ENCODE measurements at regions not wholly inside any gene's neighbourhood (a gene's known extent, or its start where the extent isn't known, plus 50 kb on each side); places are given as distances from the start of the nearest gene placed in this dataset.

DNA sequence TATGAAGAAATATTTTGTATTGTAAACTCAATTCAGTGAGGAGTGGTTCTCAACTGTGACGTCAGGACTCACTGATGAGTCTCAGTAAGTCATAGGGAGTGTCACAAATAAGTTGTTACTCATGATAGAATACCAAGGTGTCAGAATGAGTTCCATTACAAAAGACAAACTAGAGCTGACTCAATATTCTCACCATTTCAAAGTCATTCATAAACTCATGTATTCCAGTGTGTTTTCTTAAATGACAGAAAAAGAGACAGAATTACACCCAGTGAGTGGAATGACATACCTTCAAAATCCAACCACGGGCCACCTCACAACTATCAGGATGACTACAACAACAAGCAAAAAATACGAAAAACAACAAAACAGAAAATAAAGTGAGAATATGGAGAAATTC is 321.5 kb downstream of the ENC1 start:
- H3K27me3 ChIP-seq (ENCODE audit: control insufficient read depth in 3 of 3, insufficient read depth in 3 of 3, low read length in 3 of 3): no peaks in the 10 kb centered on the region
- WGBS, 3 donors: 73 to 84% (median 75%) methylated on average over 3 of the region's 3 CpGs
- DNase-seq (no peak), FAIRE-seq (no peak)
- H3K9me3 ChIP-seq (ENCODE audit: control insufficient read depth in 2 of 2, insufficient read depth in 1 of 2, low read depth in 1 of 2, low read length in 1 of 2): no peaks in the 10 kb centered on the region
- H3K36me3 ChIP-seq (ENCODE audit: control insufficient read depth in 3 of 3, insufficient read depth in 2 of 3, low read depth in 1 of 3, low read length in 3 of 3): no peaks in the 10 kb centered on the region
- H3K27ac ChIP-seq (ENCODE audit: low read depth in 1 of 3, low read length in 2 of 3): no peak overlapping the region
- peaks cover 0 to 3% (median 0%) of the 10 kb centered on the region in 3 donors for H3K4me1 ChIP-seq (ENCODE audit: control insufficient read depth in 3 of 3, insufficient read depth in 2 of 3, low read depth in 1 of 3, low read length in 2 of 3)
- H3K4me3 ChIP-seq (ENCODE audit: low read depth in 1 of 3, low read length in 3 of 3): no peak overlapping the region

DNA sequence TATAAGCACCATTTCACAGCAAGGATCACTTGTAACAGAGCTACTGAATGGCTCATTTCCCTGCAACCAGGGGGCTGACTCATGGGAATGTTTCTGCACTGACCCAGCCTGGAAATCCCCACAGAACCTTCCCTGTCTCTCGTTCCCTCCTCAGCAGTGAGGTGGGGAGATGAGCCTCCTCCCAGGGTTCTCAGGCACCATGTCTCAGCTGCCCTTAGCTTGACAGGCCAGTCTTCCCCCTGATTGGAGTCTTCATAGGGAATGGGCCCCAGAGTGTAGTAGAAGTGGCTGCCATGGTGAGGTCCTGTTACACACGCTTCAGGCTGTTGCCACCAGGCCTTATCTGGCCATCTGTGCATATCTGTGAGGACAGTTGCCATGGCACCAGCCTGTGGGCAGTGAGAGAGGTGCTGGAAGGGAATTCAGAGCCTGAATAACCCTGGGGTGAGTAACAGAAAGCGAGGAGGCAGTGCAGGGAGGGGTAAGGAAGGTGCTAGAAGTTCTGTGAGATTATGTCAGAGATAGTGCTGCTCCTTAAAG is 324.4 kb downstream of the ENC1 start:
- WGBS, 3 donors: 56 to 60% (median 60%) methylated on average over 3 of the region's 3 CpGs
- DNase-seq: no peak
- no peak overlapping the region for H3K27ac ChIP-seq (ENCODE audit: low read depth in 1 of 3, low read length in 2 of 3)

DNA sequence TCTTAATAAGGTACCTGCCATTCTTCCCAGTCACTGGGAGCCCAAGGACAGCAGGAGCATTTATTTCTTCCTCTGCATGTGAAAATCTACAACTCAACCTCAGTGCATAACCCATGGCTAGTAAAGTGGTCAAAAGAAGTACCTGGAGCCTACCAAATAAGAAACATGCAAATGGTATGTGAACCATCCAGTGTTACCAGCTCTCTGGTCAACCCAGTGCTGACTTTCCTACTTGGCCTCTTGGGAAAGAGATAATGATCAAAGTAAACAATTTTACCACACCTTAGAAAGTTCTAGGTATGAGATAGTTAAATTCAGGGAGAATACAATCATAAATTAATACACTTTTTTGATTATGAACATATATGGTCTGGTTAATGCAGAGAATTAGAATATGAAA is 325.6 kb downstream of the ENC1 start:
- H3K27ac ChIP-seq (ENCODE audit: low read depth in 1 of 3, low read length in 2 of 3): no peak overlapping the region
- no peaks in the 10 kb centered on the region for H3K9me3 ChIP-seq (ENCODE audit: control insufficient read depth in 2 of 2, insufficient read depth in 1 of 2, low read depth in 1 of 2, low read length in 1 of 2)
- no peaks in the 10 kb centered on the region for H3K27me3 ChIP-seq (ENCODE audit: control insufficient read depth in 3 of 3, insufficient read depth in 3 of 3, low read length in 3 of 3)
- H3K4me1 ChIP-seq (ENCODE audit: control insufficient read depth in 3 of 3, insufficient read depth in 2 of 3, low read depth in 1 of 3, low read length in 2 of 3): peaks cover 0 to 3% (median 0%) of the 10 kb centered on the region in 3 donors
- FAIRE-seq (no peak), DNase-seq (no peak)
- no peaks in the 10 kb centered on the region for H3K36me3 ChIP-seq (ENCODE audit: control insufficient read depth in 3 of 3, insufficient read depth in 2 of 3, low read depth in 1 of 3, low read length in 3 of 3)
- no peak overlapping the region for H3K4me3 ChIP-seq (ENCODE audit: low read depth in 1 of 3, low read length in 3 of 3)

More for the DNA sequence above, 324.4 kb downstream of the ENC1 start:
- no peaks in the 10 kb centered on the region for H3K9me3 ChIP-seq (ENCODE audit: control insufficient read depth in 2 of 2, insufficient read depth in 1 of 2, low read depth in 1 of 2, low read length in 1 of 2)
- H3K36me3 ChIP-seq (ENCODE audit: control insufficient read depth in 3 of 3, insufficient read depth in 2 of 3, low read depth in 1 of 3, low read length in 3 of 3): no peaks in the 10 kb centered on the region
- H3K27me3 ChIP-seq (ENCODE audit: control insufficient read depth in 3 of 3, insufficient read depth in 3 of 3, low read length in 3 of 3): no peaks in the 10 kb centered on the region
- H3K4me3 ChIP-seq (ENCODE audit: low read depth in 1 of 3, low read length in 3 of 3): no peak overlapping the region
- peaks cover 0 to 3% (median 0%) of the 10 kb centered on the region in 3 donors for H3K4me1 ChIP-seq (ENCODE audit: control insufficient read depth in 3 of 3, insufficient read depth in 2 of 3, low read depth in 1 of 3, low read length in 2 of 3)
- no peak for FAIRE-seq

DNA sequence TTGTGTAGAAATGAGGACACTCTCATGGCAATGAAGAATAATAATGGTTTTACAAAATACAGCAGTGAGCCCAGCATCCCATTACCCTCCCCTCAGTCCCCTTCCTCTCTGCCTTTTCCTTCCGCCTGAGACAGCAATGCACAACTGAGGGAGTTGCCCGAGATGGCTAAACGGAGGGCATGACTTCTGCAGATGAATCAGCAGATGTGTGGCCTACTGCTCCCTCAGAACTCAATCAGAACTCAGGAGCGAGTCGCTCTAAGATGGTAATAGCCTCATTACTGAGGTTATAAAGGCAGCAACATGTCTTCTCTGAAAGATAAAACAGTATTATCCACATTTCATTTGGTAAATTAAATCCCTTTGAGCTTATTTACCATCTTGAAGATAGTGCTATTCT is 326.6 kb downstream of the ENC1 start:
- no peak for DNase-seq
- Histone ChIP-seq H3K27me3 (ENCODE audit: control insufficient read depth in 3 of 3, insufficient read depth in 3 of 3, low read length in 3 of 3) (no peaks in the 10 kb centered on the region), H3K27ac (ENCODE audit: low read depth in 1 of 3, low read length in 2 of 3) (no peak overlapping the region), H3K9me3 (ENCODE audit: control insufficient read depth in 2 of 2, insufficient read depth in 1 of 2, low read depth in 1 of 2, low read length in 1 of 2) (no peaks in the 10 kb centered on the region), H3K4me3 (ENCODE audit: low read depth in 1 of 3, low read length in 3 of 3) (no peak overlapping the region), H3K4me1 (ENCODE audit: control insufficient read depth in 3 of 3, insufficient read depth in 2 of 3, low read depth in 1 of 3, low read length in 2 of 3) (peaks cover 0 to 3% (median 0%) of the 10 kb centered on the region in 3 donors), H3K36me3 (ENCODE audit: control insufficient read depth in 3 of 3, insufficient read depth in 2 of 3, low read depth in 1 of 3, low read length in 3 of 3) (no peaks in the 10 kb centered on the region)
- 88 to 92% (median 92%) methylated on average over 5 of the region's 5 CpGs for WGBS, 3 donors
- FAIRE-seq: no peak

DNA sequence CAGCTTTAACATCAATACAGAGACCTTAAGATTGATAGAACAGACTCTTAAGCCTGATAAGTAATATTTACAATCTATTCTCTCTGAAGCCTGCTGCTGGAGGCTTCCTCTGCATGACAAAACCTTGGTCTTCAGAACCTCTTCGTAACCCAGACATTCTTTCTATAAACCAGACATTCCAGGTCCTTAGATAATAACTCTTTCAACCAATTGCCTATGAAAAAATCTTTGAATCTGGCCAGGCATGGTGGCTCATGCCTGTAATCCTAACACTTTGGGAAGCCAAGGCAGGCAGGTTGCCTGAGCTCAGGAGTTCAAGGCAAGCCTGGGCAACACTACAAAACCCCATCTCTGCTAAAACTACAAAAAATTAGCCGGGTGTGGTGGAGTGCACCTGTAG is 327.8 kb downstream of the ENC1 start:
- WGBS, 3 donors: 81 to 89% (median 83%) methylated on average over 2 of the region's 2 CpGs
- peaks cover 0 to 3% (median 0%) of the 10 kb centered on the region in 3 donors for H3K4me1 ChIP-seq (ENCODE audit: control insufficient read depth in 3 of 3, insufficient read depth in 2 of 3, low read depth in 1 of 3, low read length in 2 of 3)
- FAIRE-seq (no peak), DNase-seq (no peak)
- no peaks in the 10 kb centered on the region for H3K9me3 ChIP-seq (ENCODE audit: control insufficient read depth in 2 of 2, insufficient read depth in 1 of 2, low read depth in 1 of 2, low read length in 1 of 2)
- no peak overlapping the region for H3K27ac ChIP-seq (ENCODE audit: low read depth in 1 of 3, low read length in 2 of 3)
- no peaks in the 10 kb centered on the region for H3K36me3 ChIP-seq (ENCODE audit: control insufficient read depth in 3 of 3, insufficient read depth in 2 of 3, low read depth in 1 of 3, low read length in 3 of 3)
- no peak overlapping the region for H3K4me3 ChIP-seq (ENCODE audit: low read depth in 1 of 3, low read length in 3 of 3)
- no peaks in the 10 kb centered on the region for H3K27me3 ChIP-seq (ENCODE audit: control insufficient read depth in 3 of 3, insufficient read depth in 3 of 3, low read length in 3 of 3)

DNA sequence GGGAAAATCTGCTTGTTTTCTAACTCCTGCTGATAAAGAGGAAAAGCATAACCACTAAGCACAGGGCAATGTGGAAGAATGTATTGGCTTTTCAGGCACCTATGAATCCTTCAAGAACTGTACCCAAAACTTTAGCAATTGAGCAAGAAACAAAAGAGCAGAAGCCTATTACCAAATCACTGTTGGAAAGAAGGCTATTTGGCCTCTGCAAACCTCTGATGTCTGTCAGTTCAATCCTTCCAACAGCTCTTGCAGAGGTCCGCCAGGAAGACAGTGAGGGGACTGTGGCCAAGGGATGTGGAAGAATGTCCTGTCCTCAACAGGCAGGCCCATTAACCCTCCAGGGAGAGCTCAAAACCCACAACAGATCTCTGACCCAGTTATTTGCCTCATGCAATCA is 328.6 kb downstream of the ENC1 start:
- Histone ChIP-seq H3K9me3 (ENCODE audit: control insufficient read depth in 2 of 2, insufficient read depth in 1 of 2, low read depth in 1 of 2, low read length in 1 of 2) (no peaks in the 10 kb centered on the region), H3K4me1 (ENCODE audit: control insufficient read depth in 3 of 3, insufficient read depth in 2 of 3, low read depth in 1 of 3, low read length in 2 of 3) (peaks cover 0 to 3% (median 0%) of the 10 kb centered on the region in 3 donors), H3K36me3 (ENCODE audit: control insufficient read depth in 3 of 3, insufficient read depth in 2 of 3, low read depth in 1 of 3, low read length in 3 of 3) (no peaks in the 10 kb centered on the region), H3K27ac (ENCODE audit: low read depth in 1 of 3, low read length in 2 of 3) (no peak overlapping the region), H3K27me3 (ENCODE audit: control insufficient read depth in 3 of 3, insufficient read depth in 3 of 3, low read length in 3 of 3) (no peaks in the 10 kb centered on the region), H3K4me3 (ENCODE audit: low read depth in 1 of 3, low read length in 3 of 3) (no peak overlapping the region)
- no peak for DNase-seq
- WGBS, 3 donors: 75 to 93% (median 79%) methylated on average over 1 of the region's 1 CpG
- no peak for FAIRE-seq

DNA sequence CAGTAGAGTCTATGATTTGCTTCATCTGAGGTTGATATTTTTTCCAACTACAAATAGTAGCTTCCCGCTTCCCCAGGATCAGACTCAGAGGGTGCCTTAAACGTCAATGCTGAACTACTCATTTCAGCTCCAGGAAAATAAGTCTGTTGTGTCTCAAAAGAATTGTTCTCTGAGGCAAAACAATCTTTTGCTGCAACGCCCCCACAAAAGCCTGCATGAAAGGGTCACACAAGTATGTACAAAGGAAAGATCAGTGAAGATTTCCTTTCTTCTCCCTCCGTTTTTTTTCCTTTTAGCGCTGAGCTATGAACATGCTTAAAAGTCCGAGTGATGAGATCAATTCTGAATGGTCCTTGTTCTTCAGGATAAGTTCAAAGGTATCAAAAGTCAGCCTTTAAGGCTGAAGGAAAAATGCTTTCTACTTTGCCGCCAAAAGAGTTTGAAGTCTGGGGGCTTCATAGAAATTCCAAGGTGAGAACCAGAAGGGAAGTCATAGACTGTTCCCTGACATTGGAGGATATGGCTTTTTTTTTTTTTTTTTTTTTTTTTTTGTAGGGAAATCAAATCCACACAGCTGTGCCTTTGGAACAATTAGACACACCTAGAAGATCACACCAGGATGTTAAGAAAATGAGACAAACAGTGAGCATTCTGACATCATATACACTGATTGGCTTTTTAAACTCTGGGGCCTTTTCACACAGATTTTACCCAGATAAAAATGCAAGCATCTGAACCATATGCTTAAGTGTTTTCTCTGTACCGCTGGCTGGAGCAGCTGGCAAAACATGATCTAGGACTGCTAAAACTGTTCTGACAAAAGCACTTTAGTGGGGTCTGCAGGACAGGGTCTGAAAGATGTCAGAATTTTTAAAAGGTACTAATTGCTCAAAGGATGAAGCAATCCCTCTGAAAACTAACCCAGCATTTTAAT is 329.3 kb downstream of the ENC1 start:
- H3K27me3 ChIP-seq (ENCODE audit: control insufficient read depth in 3 of 3, insufficient read depth in 3 of 3, low read length in 3 of 3): no peaks in the 10 kb centered on the region
- H3K27ac ChIP-seq (ENCODE audit: low read depth in 1 of 3, low read length in 2 of 3): no peak overlapping the region
- FAIRE-seq: no peak
- peaks cover 0 to 2% (median 0%) of the 10 kb centered on the region in 3 donors for H3K4me1 ChIP-seq (ENCODE audit: control insufficient read depth in 3 of 3, insufficient read depth in 2 of 3, low read depth in 1 of 3, low read length in 2 of 3)
- DNase-seq: no peak
- H3K4me3 ChIP-seq (ENCODE audit: low read depth in 1 of 3, low read length in 3 of 3): no peak overlapping the region
- H3K9me3 ChIP-seq (ENCODE audit: control insufficient read depth in 2 of 2, insufficient read depth in 1 of 2, low read depth in 1 of 2, low read length in 1 of 2): no peaks in the 10 kb centered on the region
- no peaks in the 10 kb centered on the region for H3K36me3 ChIP-seq (ENCODE audit: control insufficient read depth in 3 of 3, insufficient read depth in 2 of 3, low read depth in 1 of 3, low read length in 3 of 3)
- 78 to 91% (median 91%) methylated on average over 8 of the region's 8 CpGs for WGBS, 3 donors

DNA sequence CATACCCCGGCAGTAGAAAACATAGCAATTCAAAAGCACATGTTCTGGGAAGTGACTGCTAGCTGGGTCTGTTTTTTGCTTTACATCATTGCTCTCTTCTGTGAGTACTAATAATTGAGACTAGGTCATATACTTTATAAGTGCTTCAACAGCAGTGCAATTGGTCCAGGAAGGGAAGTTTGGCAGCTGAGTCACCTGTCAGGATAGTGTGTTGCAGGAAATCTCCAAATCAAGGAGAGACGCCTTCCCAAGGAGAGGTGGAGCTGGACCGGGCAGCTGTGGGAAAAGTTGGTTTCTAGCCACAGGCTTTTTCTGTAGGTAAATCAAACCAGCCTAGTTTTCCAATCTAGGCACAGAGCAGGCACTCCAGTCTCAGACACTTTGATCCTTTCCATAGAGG is 330.1 kb downstream of the ENC1 start:
- WGBS, 3 donors: 76 to 84% (median 76%) methylated on average over 3 of the region's 3 CpGs
- H3K4me3 ChIP-seq (ENCODE audit: low read depth in 1 of 3, low read length in 3 of 3): no peak overlapping the region
- no peaks in the 10 kb centered on the region for H3K36me3 ChIP-seq (ENCODE audit: control insufficient read depth in 3 of 3, insufficient read depth in 2 of 3, low read depth in 1 of 3, low read length in 3 of 3)
- H3K9me3 ChIP-seq (ENCODE audit: control insufficient read depth in 2 of 2, insufficient read depth in 1 of 2, low read depth in 1 of 2, low read length in 1 of 2): no peaks in the 10 kb centered on the region
- H3K4me1 ChIP-seq (ENCODE audit: control insufficient read depth in 3 of 3, insufficient read depth in 2 of 3, low read depth in 1 of 3, low read length in 2 of 3): no peaks in the 10 kb centered on the region
- no peak overlapping the region for H3K27ac ChIP-seq (ENCODE audit: low read depth in 1 of 3, low read length in 2 of 3)
- FAIRE-seq (no peak), DNase-seq (peak in 1 of 2 donors; percentile 7)
- H3K27me3 ChIP-seq (ENCODE audit: control insufficient read depth in 3 of 3, insufficient read depth in 3 of 3, low read length in 3 of 3): no peaks in the 10 kb centered on the region

Data from small intestine (tissue), 7 donors.